Mesendoderm (in vitro differentiated cells): ENCODE measurements at regions not wholly inside any gene's neighbourhood (a gene's known extent, or its start where the extent isn't known, plus 50 kb on each side); places are given as distances from the start of the nearest gene placed in this dataset.

ENCODE experiments used
- DNase-seq: peaks from one replicate; pipeline ENCODE4 v3.0.0; 2013
- H2AK5ac ChIP-seq: 2 replicates; pipeline ENCODE4 v1.6.1; 2013; ENCODE audit warnings: low read length, inconsistent platforms
- H2BK120ac ChIP-seq: 2 replicates; pipeline ENCODE4 v1.6.1; 2013; ENCODE audit warnings: low read depth, mild to moderate bottlenecking, low read length, moderate library complexity, mixed read lengths
- H2BK15ac ChIP-seq: replicated peaks from 2 replicates; pipeline ENCODE4 v1.6.1; 2013; ENCODE audit warnings: low read depth, mild to moderate bottlenecking, moderate library complexity
- H2BK5ac ChIP-seq: 2 replicates; pipeline ENCODE4 v1.6.1; 2013; ENCODE audit warnings: low read length, inconsistent platforms
- H3K18ac ChIP-seq: 2 replicates; pipeline ENCODE4 v1.6.1; 2013; ENCODE audit warnings: mild to moderate bottlenecking, low read length, mixed read lengths
- H3K23ac ChIP-seq: one replicate; pipeline ENCODE4 v1.6.1; 2013; ENCODE audit warnings: low read length
- H3K27ac ChIP-seq: 2 replicates; pipeline ENCODE4 v1.5.1; 2013; ENCODE audit warnings: low read depth, mild to moderate bottlenecking, inconsistent platforms, low read length, moderate library complexity
- H3K27me3 ChIP-seq: 2 replicates; pipeline ENCODE4 v1.6.1; 2013; ENCODE audit warnings: low read length, control low read depth, mild to moderate bottlenecking, inconsistent platforms; ENCODE audit not compliant: insufficient read depth, poor library complexity
- H3K36me3 ChIP-seq: 2 replicates; pipeline ENCODE4 v1.6.1; 2013; ENCODE audit warnings: low read length, inconsistent platforms; ENCODE audit not compliant: control insufficient read depth, insufficient read depth
- H3K4ac ChIP-seq: one replicate; pipeline ENCODE4 v1.6.1; 2013; ENCODE audit warnings: low read depth, mild to moderate bottlenecking, low read length, moderate library complexity
- H3K4me1 ChIP-seq: 2 replicates; pipeline ENCODE4 v1.6.1; 2013; ENCODE audit warnings: low read depth, low read length, inconsistent platforms; ENCODE audit not compliant: control insufficient read depth
- H3K4me2 ChIP-seq: 2 replicates; pipeline ENCODE4 v1.6.1; 2013; ENCODE audit warnings: low read length
- H3K4me3 ChIP-seq: 2 replicates; pipeline ENCODE4 v1.5.1; 2013; ENCODE audit warnings: mild to moderate bottlenecking, low read length
- H3K56ac ChIP-seq: one replicate; pipeline ENCODE4 v1.6.1; 2013; ENCODE audit warnings: low read length
- H3K79me1 ChIP-seq: 2 replicates; pipeline ENCODE4 v1.6.1; 2013; ENCODE audit warnings: low read length, inconsistent platforms
- H3K79me2 ChIP-seq: 2 replicates; pipeline ENCODE4 v1.6.1; 2013; ENCODE audit warnings: mild to moderate bottlenecking, low read length; ENCODE audit not compliant: control insufficient read depth, insufficient read depth
- H3K9ac ChIP-seq: 2 replicates; pipeline ENCODE4 v1.6.1; 2013; ENCODE audit warnings: low read length, inconsistent platforms
- H4K5ac ChIP-seq: one replicate; pipeline ENCODE4 v1.6.1; 2013; ENCODE audit warnings: low read length
- H4K8ac ChIP-seq: one replicate; pipeline ENCODE4 v1.6.1; 2013; ENCODE audit warnings: low read depth, mild to moderate bottlenecking, control low read depth, low read length, moderate library complexity
- WGBS: extraction: QIAGEN DNeasy Blood & Tissue Kit; methylation state at CpG from one replicate; pipeline ENCODE4 v1.1.7; 2013; ENCODE audit warnings: low lambda C conversion rate, missing lambda C conversion rate; ENCODE audit not compliant: insufficient coverage; ENCODE audit errors: extremely low coverage; 5-methylcytosine and 5-hydroxymethylcytosine counted together

- Histone ChIP-seq H3K4me2 (no peak overlapping the region), H3K23ac (no peak overlapping the region), H4K5ac (no peak overlapping the region), H3K79me2 (no peaks in the 10 kb centered on the region), H2BK120ac (no peak overlapping the region), H3K4me3 (no peak overlapping the region), H3K27me3 (no peaks in the 10 kb centered on the region), H4K8ac (no peak overlapping the region), H3K27ac (no peak overlapping the region), H3K4ac (no peak overlapping the region), H3K79me1 (no peaks in the 10 kb centered on the region), H3K56ac (no peak overlapping the region), H3K4me1 (peaks cover 3% of the 10 kb centered on the region), H3K36me3 (no peaks in the 10 kb centered on the region), H2BK5ac (no peak overlapping the region), H3K9ac (no peak overlapping the region), H2BK15ac (no peak overlapping the region), H2AK5ac (no peak overlapping the region), H3K18ac (no peak overlapping the region)
- no peak for DNase-seq
- no CpG with 5 or more reads among the region's 3 CpGs for WGBS
These were observed 485.5 kb upstream of the ID2 start for GRCh38 chr2:8196316-8196715.

GRCh38 chr2:8197101-8197500 is 484.8 kb upstream of the ID2 start:
- H3K4me1 ChIP-seq = peaks cover 3% of the 10 kb centered on the region
- no peak overlapping the region for H3K9ac ChIP-seq
- no peak overlapping the region for H4K8ac ChIP-seq
- no peak overlapping the region for H3K4me2 ChIP-seq
- no peaks in the 10 kb centered on the region for H3K79me1 ChIP-seq
- H2AK5ac ChIP-seq = no peak overlapping the region
- no peak overlapping the region for H2BK15ac ChIP-seq
- H3K4ac ChIP-seq = no peak overlapping the region
- no peak overlapping the region for H2BK5ac ChIP-seq
- no peak overlapping the region for H3K4me3 ChIP-seq
- H4K5ac ChIP-seq = no peak overlapping the region
- no peak overlapping the region for H3K27ac ChIP-seq
- no peak overlapping the region for H2BK120ac ChIP-seq
- H3K36me3 ChIP-seq = no peaks in the 10 kb centered on the region
- no peaks in the 10 kb centered on the region for H3K27me3 ChIP-seq
- H3K79me2 ChIP-seq = no peaks in the 10 kb centered on the region
- no peak overlapping the region for H3K18ac ChIP-seq
- no peak overlapping the region for H3K23ac ChIP-seq
- WGBS = no CpG with 5 or more reads among the region's 4 CpGs
- no peak overlapping the region for H3K56ac ChIP-seq
- DNase-seq = peak; percentile 20

- Histone ChIP-seq H3K27ac (no peak overlapping the region), H2BK5ac (no peak overlapping the region), H3K36me3 (no peaks in the 10 kb centered on the region), H4K5ac (no peak overlapping the region), H3K23ac (no peak overlapping the region), H2BK120ac (no peak overlapping the region), H4K8ac (no peak overlapping the region), H3K18ac (no peak overlapping the region), H3K4ac (no peak overlapping the region), H2BK15ac (no peak overlapping the region), H3K4me2 (no peak overlapping the region), H2AK5ac (no peak overlapping the region), H3K4me1 (peaks cover 3% of the 10 kb centered on the region), H3K79me2 (no peaks in the 10 kb centered on the region), H3K27me3 (no peaks in the 10 kb centered on the region), H3K56ac (no peak overlapping the region), H3K9ac (no peak overlapping the region), H3K79me1 (no peaks in the 10 kb centered on the region), H3K4me3 (no peak overlapping the region)
- no peak for DNase-seq
- no CpG with 5 or more reads among the region's 1 CpG for WGBS
These were observed 484.0 kb upstream of the ID2 start for GRCh38 chr2:8197825-8198224.

- no peak overlapping the region for H3K18ac ChIP-seq
- H3K79me1 ChIP-seq = no peaks in the 10 kb centered on the region
- no peak overlapping the region for H2AK5ac ChIP-seq
- no peak overlapping the region for H4K8ac ChIP-seq
- no peak overlapping the region for H3K4me2 ChIP-seq
- no peak overlapping the region for H2BK15ac ChIP-seq
- no peak overlapping the region for H3K27ac ChIP-seq
- no CpG with 5 or more reads among the region's 1 CpG for WGBS
- no peak overlapping the region for H3K4ac ChIP-seq
- no peak for DNase-seq
- H2BK120ac ChIP-seq = no peak overlapping the region
- H3K27me3 ChIP-seq = no peaks in the 10 kb centered on the region
- no peak overlapping the region for H2BK5ac ChIP-seq
- no peak overlapping the region for H4K5ac ChIP-seq
- H3K23ac ChIP-seq = no peak overlapping the region
- no peak overlapping the region for H3K4me3 ChIP-seq
- no peaks in the 10 kb centered on the region for H3K36me3 ChIP-seq
- H3K56ac ChIP-seq = no peak overlapping the region
- no peaks in the 10 kb centered on the region for H3K79me2 ChIP-seq
- H3K4me1 ChIP-seq = no peaks in the 10 kb centered on the region
- no peak overlapping the region for H3K9ac ChIP-seq
These were observed 483.0 kb upstream of the ID2 start for GRCh38 chr2:8198766-8199382.

- Histone ChIP-seq H2BK5ac (no peak overlapping the region), H3K79me1 (no peaks in the 10 kb centered on the region), H2BK120ac (no peak overlapping the region), H3K56ac (no peak overlapping the region), H3K27ac (no peak overlapping the region), H3K4me2 (no peak overlapping the region), H4K8ac (no peak overlapping the region), H3K9ac (no peak overlapping the region), H3K23ac (no peak overlapping the region), H3K36me3 (no peaks in the 10 kb centered on the region), H4K5ac (no peak overlapping the region), H2BK15ac (no peak overlapping the region), H2AK5ac (no peak overlapping the region), H3K4me1 (no peaks in the 10 kb centered on the region), H3K27me3 (no peaks in the 10 kb centered on the region), H3K79me2 (no peaks in the 10 kb centered on the region), H3K4me3 (no peak overlapping the region), H3K18ac (no peak overlapping the region), H3K4ac (no peak overlapping the region)
- WGBS = no CpG with 5 or more reads among the region's 7 CpGs
- no peak for DNase-seq
These were observed 479.7 kb upstream of the ID2 start for GRCh38 chr2:8202132-8202531.

- Histone ChIP-seq H3K4me2 (no peak overlapping the region), H4K8ac (no peak overlapping the region), H3K56ac (no peak overlapping the region), H3K4ac (no peak overlapping the region), H3K36me3 (no peaks in the 10 kb centered on the region), H3K79me2 (no peaks in the 10 kb centered on the region), H3K18ac (no peak overlapping the region), H3K27ac (no peak overlapping the region), H3K23ac (no peak overlapping the region), H2BK15ac (no peak overlapping the region), H2BK5ac (no peak overlapping the region), H2BK120ac (no peak overlapping the region), H3K4me3 (no peak overlapping the region), H4K5ac (no peak overlapping the region), H3K27me3 (no peaks in the 10 kb centered on the region), H3K4me1 (no peaks in the 10 kb centered on the region), H3K79me1 (no peaks in the 10 kb centered on the region), H3K9ac (no peak overlapping the region), H2AK5ac (no peak overlapping the region)
- no peak for DNase-seq
- WGBS = no CpG with 5 or more reads among the region's 18 CpGs
These were observed 478.5 kb upstream of the ID2 start for GRCh38 chr2:8203364-8203763.
